Neutrophil (primary cell): ENCODE measurements at regions not wholly inside any gene's neighbourhood (a gene's known extent, or its start where the extent isn't known, plus 50 kb on each side); places are given as distances from the start of the nearest gene placed in this dataset.

Source experiments
- H3K27ac ChIP-seq: fragments of 200-600 bp; sonication (generic); 2 replicates; pipeline ENCODE4 v1.5.1; 2016; ENCODE audit warnings: mild to moderate bottlenecking, moderate library complexity
- H3K27me3 ChIP-seq: fragments of 200-600 bp; sonication (generic); 2 replicates; pipeline ENCODE4 v1.6.0; 2016; ENCODE audit warnings: mild to moderate bottlenecking
- H3K36me3 ChIP-seq: fragments of 200-600 bp; sonication (generic); 2 replicates; pipeline ENCODE4 v1.5.1; 2017
- H3K4me1 ChIP-seq, 2 experiments: fragments of 200-600 bp in 1 of 2; sonication (generic) in 1 of 2; 1 replicate in 1 of 2; 2 replicates in 1 of 2; pipeline versions ENCODE4 v1.5.1 to v1.6.1; 2013 to 2016; ENCODE audit warnings: low read depth in 1 of 2, low read length in 1 of 2, mild to moderate bottlenecking in 1 of 2, moderate library complexity in 1 of 2; ENCODE audit not compliant: control insufficient read depth in 1 of 2, insufficient read depth in 1 of 2
- H3K4me3 ChIP-seq, 2 experiments: fragments of 200-600 bp in 1 of 2; sonication (generic) in 1 of 2; 1 replicate in 1 of 2; 2 replicates in 1 of 2; pipeline ENCODE4 v1.5.1; 2013 to 2016; ENCODE audit warnings: low read depth in 1 of 2, low read length in 1 of 2, mild to moderate bottlenecking in 1 of 2, moderate library complexity in 1 of 2
- H3K9me3 ChIP-seq: fragments of 200-600 bp; sonication (generic); 2 replicates; pipeline ENCODE4 v1.5.1; 2016
- TF ChIP-seq, protein P1 (sequence below): fragments of 200-600 bp; sonication (generic); IDR thresholded peaks from 2 replicates; pipeline ENCODE4 v1.5.1; 2016; ENCODE audit warnings: antibody characterized with exemption

- no peak overlapping the region for H3K27ac ChIP-seq
- H3K4me3 ChIP-seq = no peak overlapping the region
- TF ChIP-seq, protein P1, sequence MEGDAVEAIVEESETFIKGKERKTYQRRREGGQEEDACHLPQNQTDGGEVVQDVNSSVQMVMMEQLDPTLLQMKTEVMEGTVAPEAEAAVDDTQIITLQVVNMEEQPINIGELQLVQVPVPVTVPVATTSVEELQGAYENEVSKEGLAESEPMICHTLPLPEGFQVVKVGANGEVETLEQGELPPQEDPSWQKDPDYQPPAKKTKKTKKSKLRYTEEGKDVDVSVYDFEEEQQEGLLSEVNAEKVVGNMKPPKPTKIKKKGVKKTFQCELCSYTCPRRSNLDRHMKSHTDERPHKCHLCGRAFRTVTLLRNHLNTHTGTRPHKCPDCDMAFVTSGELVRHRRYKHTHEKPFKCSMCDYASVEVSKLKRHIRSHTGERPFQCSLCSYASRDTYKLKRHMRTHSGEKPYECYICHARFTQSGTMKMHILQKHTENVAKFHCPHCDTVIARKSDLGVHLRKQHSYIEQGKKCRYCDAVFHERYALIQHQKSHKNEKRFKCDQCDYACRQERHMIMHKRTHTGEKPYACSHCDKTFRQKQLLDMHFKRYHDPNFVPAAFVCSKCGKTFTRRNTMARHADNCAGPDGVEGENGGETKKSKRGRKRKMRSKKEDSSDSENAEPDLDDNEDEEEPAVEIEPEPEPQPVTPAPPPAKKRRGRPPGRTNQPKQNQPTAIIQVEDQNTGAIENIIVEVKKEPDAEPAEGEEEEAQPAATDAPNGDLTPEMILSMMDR = no peak
- H3K9me3 ChIP-seq = no peaks in the 10 kb centered on the region
- H3K36me3 ChIP-seq = no peaks in the 10 kb centered on the region
- no peaks in the 10 kb centered on the region for H3K27me3 ChIP-seq
- no peaks in the 10 kb centered on the region for H3K4me1 ChIP-seq
These were observed 65.8 kb upstream of the CFAP20DC start for GRCh38 chr3:59115364-59116232.

- Histone ChIP-seq H3K27ac (no peak overlapping the region), H3K36me3 (no peaks in the 10 kb centered on the region), H3K9me3 (no peaks in the 10 kb centered on the region), H3K4me1 (no peaks in the 10 kb centered on the region), H3K4me3 (no peak overlapping the region), H3K27me3 (no peaks in the 10 kb centered on the region)
- TF ChIP-seq, protein P1 = no peak
These were observed 58.3 kb upstream of the CFAP20DC start for GRCh38 chr3:59107856-59108815.

DNA sequence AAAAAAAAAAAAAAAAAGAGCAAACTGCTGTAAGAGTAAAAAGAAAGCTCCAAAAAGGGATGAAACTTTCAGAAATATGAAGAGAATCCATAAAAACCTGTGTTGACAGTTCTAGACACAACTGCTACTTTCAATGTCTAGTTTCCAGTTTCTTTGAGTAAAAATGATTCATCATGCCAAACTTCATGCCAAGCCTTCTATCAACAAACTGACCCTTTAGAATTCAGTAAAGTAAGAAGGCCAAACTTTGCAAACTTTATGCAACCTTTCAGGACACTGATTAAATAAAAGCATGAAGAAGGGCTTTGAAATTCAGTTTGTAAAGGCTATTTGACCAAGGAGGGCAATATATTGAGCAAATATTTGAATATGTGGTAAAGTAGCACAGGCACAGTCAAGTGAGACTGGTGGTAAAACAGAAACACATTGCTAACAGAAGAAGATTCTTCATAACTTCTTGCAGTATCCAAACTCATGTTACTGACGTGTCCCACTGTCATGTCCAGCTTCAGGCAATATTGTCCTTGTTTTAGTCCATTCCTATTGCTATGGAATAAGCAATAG lies 56.3 kb upstream of the CFAP20DC start:
- H3K36me3 ChIP-seq = no peaks in the 10 kb centered on the region
- H3K4me1 ChIP-seq = no peaks in the 10 kb centered on the region

DNA sequence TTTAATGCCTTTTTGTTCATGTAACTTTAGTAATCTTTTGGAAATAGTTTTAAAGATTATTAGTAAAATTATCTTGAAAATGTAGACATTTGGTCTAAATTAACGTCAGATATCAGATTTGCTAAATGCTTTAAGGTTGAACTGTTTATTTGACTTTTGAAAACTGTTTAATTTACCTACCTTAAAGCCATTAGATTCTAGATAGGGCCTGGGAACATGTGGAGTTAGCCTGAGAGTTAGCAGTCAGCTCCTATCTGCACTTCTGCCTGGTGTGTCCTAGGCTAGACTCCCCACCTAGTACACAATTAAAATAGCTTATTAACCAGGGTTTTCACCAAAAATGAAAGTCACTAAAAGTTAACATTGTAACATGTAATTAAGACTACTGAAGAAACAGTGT lies 53.7 kb upstream of the CFAP20DC start:
- Histone ChIP-seq H3K27me3 (no peaks in the 10 kb centered on the region), H3K36me3 (no peaks in the 10 kb centered on the region), H3K9me3 (no peaks in the 10 kb centered on the region), H3K4me3 (no peak overlapping the region), H3K27ac (no peak overlapping the region), H3K4me1 (no peaks in the 10 kb centered on the region)
- TF ChIP-seq, protein P1 = no peak

More for the DNA sequence above, 56.3 kb upstream of the CFAP20DC start:
- TF ChIP-seq, protein P1 = no peak
- Histone ChIP-seq H3K27ac (no peak overlapping the region), H3K27me3 (no peaks in the 10 kb centered on the region), H3K9me3 (no peaks in the 10 kb centered on the region), H3K4me3 (no peak overlapping the region)

DNA sequence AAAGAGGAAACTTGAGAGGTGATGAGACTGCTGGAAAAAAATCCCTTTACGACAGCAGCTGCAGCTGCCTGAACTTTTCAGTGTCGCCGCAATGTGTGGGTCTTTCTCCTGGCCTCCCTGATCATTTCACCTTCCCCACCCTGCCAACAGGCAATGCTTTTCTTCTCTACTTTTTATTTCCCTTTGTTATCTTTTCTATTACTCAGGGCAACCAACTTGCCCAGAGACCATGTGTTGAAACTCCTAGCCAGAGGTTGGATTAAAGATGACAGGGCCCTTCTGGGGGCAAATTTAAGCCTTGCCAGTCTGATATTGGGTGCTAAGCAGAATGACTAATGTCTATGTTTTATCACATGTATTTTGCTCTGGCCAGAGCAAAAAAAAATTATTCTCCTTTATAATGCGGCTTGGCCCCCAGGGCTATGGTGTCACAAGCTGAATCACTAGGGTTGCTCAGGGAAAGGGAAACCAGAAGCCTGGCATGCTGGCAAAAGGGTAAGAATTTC lies 51.5 kb upstream of the CFAP20DC start:
- no peak overlapping the region for H3K4me3 ChIP-seq
- no peaks in the 10 kb centered on the region for H3K27me3 ChIP-seq
- no peaks in the 10 kb centered on the region for H3K9me3 ChIP-seq
- H3K27ac ChIP-seq = no peak overlapping the region
- H3K4me1 ChIP-seq = no peaks in the 10 kb centered on the region
- H3K36me3 ChIP-seq = no peaks in the 10 kb centered on the region
- TF ChIP-seq, protein P1 = no peak
